ENCODE measurements at regions not wholly inside any gene's neighbourhood (a gene's known extent, or its start where the extent isn't known, plus 50 kb on each side); places are given as distances from the start of the nearest gene placed in this dataset.

GRCh38 chr18:77360315-77361190 lies 110.9 kb downstream of the GALR1 start:
- TF ChIP-seq CTCF (optimal IDR thresholded peaks at IDR 0.05 in 1 of 3, IDR thresholded peaks at IDR 0.05 in 1 of 3, conservative IDR thresholded peaks at IDR 0.05 in 1 of 3; ENCODE audit: extremely low read depth in 1 of 3, insufficient read depth in 2 of 3, low read length in 3 of 3) (no peak), EZH2 (IDR thresholded peaks at IDR 0.05; ENCODE audit: low read length) (no peak)

Measured in keratinocyte (primary cell).